BE2C (cell line): ENCODE measurements at regions not wholly inside any gene's neighbourhood (a gene's known extent, or its start where the extent isn't known, plus 50 kb on each side); places are given as distances from the start of the nearest gene placed in this dataset.
"Not testable (repeated sequence)": the region's sequence is repeated elsewhere in the genome, so short reads cannot be mapped to it uniquely, and the experiment has no call there.

Experiments
- DNase-seq: peaks from one replicate; pipeline ENCODE4 v3.0.0-alpha.2; 2020
- H3K27me3 ChIP-seq: fragments of 250-450 bp; sonication (Bioruptor Pico); 2 replicates; pipeline ENCODE4 v1.5.1; 2020; ENCODE audit warnings: mild to moderate bottlenecking
- H3K36me3 ChIP-seq: fragments of 250-450 bp; sonication (Bioruptor Pico); 2 replicates; pipeline ENCODE4 v1.5.1; 2020; ENCODE audit warnings: mild to moderate bottlenecking
- H3K4me1 ChIP-seq: fragments of 250-450 bp; sonication (Bioruptor Pico); 2 replicates; pipeline ENCODE4 v1.5.1; 2020
- H3K4me3 ChIP-seq: 2 replicates; pipeline ENCODE4 v1.5.1; 2011; ENCODE audit warnings: low read depth, low read length
- H3K9me3 ChIP-seq: fragments of 250-450 bp; sonication (Bioruptor Pico); 2 replicates; pipeline ENCODE4 v1.5.1; 2020

GRCh38 chr21:10354851-10355578 is 166.4 kb upstream of the TPTE start:
- DNase-seq, H3K4me1 ChIP-seq, H3K27me3 ChIP-seq, H3K4me3 ChIP-seq, H3K36me3 ChIP-seq: not testable (repeated sequence)
- H3K9me3 ChIP-seq = peaks cover 26% of the 10 kb centered on the region

GRCh38 chr21:10359120-10359519 is 162.3 kb upstream of the TPTE start:
- peaks cover 13% of the 10 kb centered on the region for H3K9me3 ChIP-seq
- H3K36me3 ChIP-seq, H3K4me1 ChIP-seq, H3K27me3 ChIP-seq, H3K4me3 ChIP-seq, DNase-seq: not testable (repeated sequence)

DNA sequence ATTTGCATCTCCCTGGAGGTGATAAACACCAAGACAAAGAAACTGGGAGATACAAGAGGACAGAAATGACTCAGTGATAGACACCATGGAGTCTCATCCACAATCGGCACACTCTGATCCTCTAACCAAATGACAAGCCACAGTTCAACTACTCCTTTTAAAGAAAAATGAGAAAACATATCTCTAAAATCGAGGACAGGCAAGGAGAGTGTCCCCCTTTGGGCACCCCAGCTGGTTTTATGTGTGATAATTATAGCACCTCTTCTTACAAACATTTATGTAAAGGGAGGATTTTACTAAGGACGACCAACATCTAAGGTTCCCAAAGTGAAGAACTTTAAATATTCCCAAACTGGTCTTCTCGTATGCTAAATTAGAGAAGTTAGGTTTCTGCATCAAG is 161.5 kb upstream of the TPTE start:
- H3K4me1 ChIP-seq, H3K4me3 ChIP-seq, DNase-seq, H3K27me3 ChIP-seq, H3K36me3 ChIP-seq: not testable (repeated sequence)
- peaks cover 13% of the 10 kb centered on the region for H3K9me3 ChIP-seq

- H3K4me3 ChIP-seq, H3K27me3 ChIP-seq, H3K9me3 ChIP-seq, H3K4me1 ChIP-seq, DNase-seq, H3K36me3 ChIP-seq: not testable (repeated sequence)
Observed at GRCh38 chr21:10361214-10361736, 160.1 kb upstream of the TPTE start.

DNA sequence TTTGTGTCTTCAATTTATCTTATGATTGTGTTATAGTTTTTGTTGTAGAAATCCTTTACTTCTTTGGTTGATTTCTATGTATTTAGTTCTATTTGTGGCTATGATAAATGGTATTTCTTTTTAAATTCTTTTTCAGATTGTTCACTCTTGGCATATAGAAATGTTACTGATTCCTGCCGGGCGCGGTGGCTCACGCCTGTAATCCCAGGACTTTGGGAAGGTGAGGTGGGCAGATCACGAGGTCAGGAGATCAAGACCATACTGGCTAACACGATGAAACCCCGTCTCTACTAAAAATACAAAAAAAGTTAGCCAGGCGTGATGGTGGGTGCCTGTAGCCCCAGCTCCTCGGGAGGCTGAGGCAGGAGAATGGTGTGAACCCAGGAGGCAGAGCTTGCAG is 158.6 kb upstream of the TPTE start:
- not testable (repeated sequence) for H3K9me3 ChIP-seq, DNase-seq

GRCh38 chr21:10363321-10363720 is 158.1 kb upstream of the TPTE start:
- H3K9me3 ChIP-seq, DNase-seq, H3K4me1 ChIP-seq: not testable (repeated sequence)

More for the DNA sequence above, 158.6 kb upstream of the TPTE start:
- H3K36me3 ChIP-seq, H3K4me3 ChIP-seq, H3K27me3 ChIP-seq, H3K4me1 ChIP-seq: not testable (repeated sequence)

DNA sequence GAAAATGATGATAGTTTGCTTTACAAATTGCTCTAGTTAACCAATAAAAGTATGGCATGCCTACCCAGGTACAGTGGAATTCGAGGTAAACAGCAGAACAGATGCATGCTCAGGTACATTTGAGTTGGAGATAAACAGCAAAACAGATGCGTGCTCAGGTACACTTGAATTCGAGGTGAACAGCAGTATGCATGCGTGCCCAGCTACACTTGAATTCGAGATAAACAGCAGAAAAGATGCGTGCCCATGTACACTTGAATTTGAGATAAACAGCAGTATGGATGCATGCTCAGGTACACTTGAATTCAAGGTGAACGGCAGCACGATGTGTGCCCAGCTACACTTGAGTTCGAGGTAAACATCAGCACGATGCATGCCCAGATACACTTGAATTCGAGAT is 155.2 kb upstream of the TPTE start:
- not testable (repeated sequence) for H3K9me3 ChIP-seq, H3K4me1 ChIP-seq, H3K27me3 ChIP-seq, H3K4me3 ChIP-seq, DNase-seq, H3K36me3 ChIP-seq

More at GRCh38 chr21:10363321-10363720, 158.1 kb upstream of the TPTE start:
- H3K36me3 ChIP-seq, H3K27me3 ChIP-seq, H3K4me3 ChIP-seq: not testable (repeated sequence)

- H3K36me3 ChIP-seq, H3K4me1 ChIP-seq, H3K9me3 ChIP-seq, H3K27me3 ChIP-seq, H3K4me3 ChIP-seq, DNase-seq: not testable (repeated sequence)
Observed at GRCh38 chr21:10367586-10367985, 153.8 kb upstream of the TPTE start.

DNA sequence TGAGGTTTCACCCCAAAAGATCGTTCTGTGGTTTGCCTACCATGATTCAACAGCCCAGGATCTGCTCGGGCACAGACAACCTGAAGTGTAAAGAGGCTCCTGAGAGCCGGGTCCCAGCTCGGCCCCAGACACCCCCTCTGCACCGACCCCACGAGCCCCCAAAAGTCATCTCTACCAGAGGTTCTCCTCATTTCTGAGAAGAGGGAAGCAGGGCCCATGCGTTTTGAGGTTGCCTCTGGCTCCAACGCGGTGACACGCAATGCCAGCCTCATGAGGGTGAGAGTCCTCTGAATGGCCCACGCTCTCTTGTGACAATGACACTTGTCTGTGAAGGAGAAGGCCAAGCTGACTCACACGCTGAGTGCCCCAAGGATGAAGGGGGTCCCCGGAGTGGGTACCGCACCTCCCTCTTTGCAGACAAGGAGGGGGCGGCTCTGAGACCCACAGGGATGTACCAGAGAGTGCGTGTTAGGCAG is 153.0 kb upstream of the TPTE start:
- not testable (repeated sequence) for H3K36me3 ChIP-seq, H3K27me3 ChIP-seq
- DNase-seq = peak; percentile 31

DNA sequence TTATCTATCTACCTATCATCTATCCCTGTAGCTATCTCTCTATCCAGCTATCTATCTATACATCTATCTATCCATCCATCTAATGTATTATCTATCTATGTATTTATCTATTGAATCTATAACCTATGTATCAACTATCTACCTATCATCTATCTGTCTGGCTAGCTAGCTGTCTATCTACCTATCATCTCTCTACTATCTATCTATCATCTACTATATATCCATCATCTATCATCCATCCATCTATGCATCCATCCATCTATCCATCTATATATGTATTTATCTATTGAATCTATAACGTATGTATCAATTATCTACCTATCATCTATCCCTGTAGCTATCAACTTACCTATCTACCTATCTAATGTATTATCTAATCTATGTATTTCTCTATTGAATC is 152.1 kb upstream of the TPTE start:
- not testable (repeated sequence) for DNase-seq, H3K36me3 ChIP-seq, H3K4me1 ChIP-seq, H3K4me3 ChIP-seq, H3K27me3 ChIP-seq, H3K9me3 ChIP-seq

More for the DNA sequence above, 153.0 kb upstream of the TPTE start:
- H3K4me1 ChIP-seq, H3K9me3 ChIP-seq, H3K4me3 ChIP-seq: not testable (repeated sequence)

DNA sequence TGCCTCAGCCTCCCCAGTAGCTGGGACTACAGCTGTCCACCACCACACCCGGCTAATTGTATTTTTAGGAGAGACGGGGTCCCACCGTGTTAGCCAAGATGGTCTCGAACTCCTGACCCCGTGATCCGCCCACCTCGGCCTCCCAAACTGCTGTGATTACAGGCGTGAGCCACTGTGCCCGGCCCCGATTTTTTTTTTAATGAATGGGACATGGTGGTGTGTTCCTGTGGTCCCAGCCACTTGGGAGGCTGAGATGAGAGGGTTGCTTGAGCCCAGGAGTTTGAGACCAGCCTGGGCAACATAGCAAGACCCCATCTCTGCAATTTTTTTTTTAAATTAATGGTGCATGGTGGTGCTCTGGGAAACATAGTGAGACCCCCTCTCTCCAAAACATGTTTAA is 143.6 kb upstream of the TPTE start:
- not testable (repeated sequence) for H3K4me3 ChIP-seq, H3K4me1 ChIP-seq, H3K27me3 ChIP-seq, DNase-seq, H3K36me3 ChIP-seq, H3K9me3 ChIP-seq

DNA sequence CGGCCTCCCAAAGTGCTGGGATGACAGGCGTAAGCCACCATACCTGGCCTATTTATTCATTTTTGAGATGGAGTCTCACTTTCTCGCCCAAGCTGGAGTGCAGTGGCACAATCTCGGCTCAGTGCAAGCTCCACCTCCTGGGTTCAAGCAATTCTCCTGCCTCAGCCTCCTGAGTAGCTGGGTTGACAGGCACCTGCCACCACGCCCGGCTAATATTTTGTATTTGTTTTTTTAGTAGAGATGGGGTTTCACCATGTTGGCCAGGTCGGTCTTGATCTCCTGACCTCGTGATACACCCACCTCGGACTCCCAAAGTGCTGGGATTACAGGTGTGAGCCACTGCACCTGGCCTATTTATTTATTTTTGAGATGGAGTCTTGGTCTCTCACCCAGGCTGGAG is 141.6 kb upstream of the TPTE start:
- not testable (repeated sequence) for H3K4me1 ChIP-seq, H3K4me3 ChIP-seq, H3K27me3 ChIP-seq, DNase-seq, H3K36me3 ChIP-seq, H3K9me3 ChIP-seq

DNA sequence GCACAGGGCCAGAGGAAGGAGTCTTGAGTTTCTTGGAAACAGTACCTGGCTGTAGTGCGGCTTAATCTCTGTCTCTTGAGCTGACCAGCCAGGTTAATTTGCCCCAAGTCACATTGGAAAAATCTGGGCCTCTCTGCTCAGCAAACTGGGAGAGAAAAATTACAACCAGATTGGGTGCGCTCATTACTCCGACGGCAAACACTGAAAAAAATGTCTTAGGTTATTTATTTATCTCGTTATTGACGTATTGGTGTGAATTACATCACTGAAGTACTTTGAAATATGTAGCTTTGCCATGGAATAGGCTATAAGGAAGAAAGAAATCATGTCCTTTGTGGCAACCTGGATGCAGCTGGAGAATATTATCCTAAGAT is 139.7 kb upstream of the TPTE start:
- not testable (repeated sequence) for H3K27me3 ChIP-seq, H3K4me1 ChIP-seq, H3K9me3 ChIP-seq, DNase-seq, H3K4me3 ChIP-seq, H3K36me3 ChIP-seq

GRCh38 chr21:10382135-10382534 is 139.2 kb upstream of the TPTE start:
- H3K27me3 ChIP-seq, DNase-seq, H3K4me1 ChIP-seq, H3K4me3 ChIP-seq, H3K9me3 ChIP-seq, H3K36me3 ChIP-seq: not testable (repeated sequence)

GRCh38 chr21:10382580-10382979 is 138.8 kb upstream of the TPTE start:
- not testable (repeated sequence) for H3K4me3 ChIP-seq, H3K27me3 ChIP-seq, H3K4me1 ChIP-seq, DNase-seq, H3K36me3 ChIP-seq, H3K9me3 ChIP-seq

GRCh38 chr21:10383571-10383970 is 137.8 kb upstream of the TPTE start:
- H3K27me3 ChIP-seq, H3K4me1 ChIP-seq, DNase-seq, H3K9me3 ChIP-seq, H3K4me3 ChIP-seq, H3K36me3 ChIP-seq: not testable (repeated sequence)
